ENCODE measurements at regions not wholly inside any gene's neighbourhood (a gene's known extent, or its start where the extent isn't known, plus 50 kb on each side); places are given as distances from the start of the nearest gene placed in this dataset.

- TF ChIP-seq KDM1A (IDR thresholded peaks at IDR 0.05; ENCODE audit: borderline replicate concordance, low read length) = no peak
- no peak for TF ChIP-seq FOSL1 (IDR thresholded peaks at IDR 0.05; ENCODE audit: insufficient read depth, low read depth, low read length)
- no peak for TF ChIP-seq MAFK (IDR thresholded peaks at IDR 0.05; ENCODE audit: low read depth, low read length)
- TF ChIP-seq SAP30 (IDR thresholded peaks at IDR 0.05; ENCODE audit: insufficient read depth, insufficient replicate concordance, low read length) = no peak
- TF ChIP-seq MAX (IDR thresholded peaks at IDR 0.05) = no peak
- TF ChIP-seq BACH1 (IDR thresholded peaks at IDR 0.05; ENCODE audit: low read length) = no peak
- no peak for TF ChIP-seq CBX8 (IDR thresholded peaks at IDR 0.05; ENCODE audit: borderline replicate concordance, low read depth, low read length)
- no peak for TF ChIP-seq RXRA (IDR thresholded peaks at IDR 0.05; ENCODE audit: insufficient read depth, low read depth, low read length)
These were observed 462.1 kb upstream of the C1orf87 start (continued) for GRCh38 chr1:60535713-60536112.
